ENCODE measurements at regions not wholly inside any gene's neighbourhood (a gene's known extent, or its start where the extent isn't known, plus 50 kb on each side); places are given as distances from the start of the nearest gene placed in this dataset.

DNA sequence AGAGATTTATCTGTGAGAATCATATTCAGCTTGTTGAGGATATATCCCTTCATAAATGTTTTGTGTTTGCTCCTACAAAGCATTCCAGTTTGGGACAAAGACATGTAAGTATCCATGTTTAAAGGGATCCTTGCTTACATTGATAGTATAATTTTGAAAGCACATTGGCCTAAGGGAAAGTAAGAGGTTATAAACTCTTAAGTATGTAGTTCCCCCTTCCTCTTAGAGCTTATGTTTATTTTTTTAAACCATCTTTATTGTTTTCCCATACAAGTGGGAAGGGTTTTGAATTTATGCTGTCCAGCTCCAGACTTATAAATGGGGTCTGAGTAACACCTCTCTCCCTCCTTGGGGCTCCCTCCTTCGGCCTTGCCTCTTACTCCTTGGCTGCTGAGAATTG is 481.5 kb downstream of the LMO4 start:
- TF ChIP-seq POLR2A (IDR thresholded peaks at IDR 0.05; ENCODE audit: low read length), result no peak
- TF ChIP-seq GATA1 (IDR thresholded peaks at IDR 0.05; ENCODE audit: low read depth, low read length), result no peak

All from erythroblast (primary cell).